Hematopoietic multipotent progenitor cell treated with erythropoietin and hydrocortisone succinate and interleukin-3 and kit ligand, for 4 days (in vitro differentiated cells): ENCODE measurements at regions not wholly inside any gene's neighbourhood (a gene's known extent, or its start where the extent isn't known, plus 50 kb on each side); places are given as distances from the start of the nearest gene placed in this dataset.
"Not testable (repeated sequence)": the region's sequence is repeated elsewhere in the genome, so short reads cannot be mapped to it uniquely, and the experiment has no call there.

Experiments used
- DNase-seq: peaks from one replicate; pipeline ENCODE4 v3.0.0-alpha.2; 2015

GRCh38 chr6:6749702-6750491 is 161.4 kb downstream of the LY86 start:
- peak; percentile 75 for DNase-seq

GRCh38 chr6:6750594-6751265 is 162.2 kb downstream of the LY86 start:
- DNase-seq = no peak

- DNase-seq = no peak
Measured at GRCh38 chr6:6751266-6751596, 162.7 kb downstream of the LY86 start.

GRCh38 chr6:6751619-6752023 is 163.1 kb downstream of the LY86 start:
- DNase-seq = peak; percentile 35

GRCh38 chr6:6752129-6752528 is 163.6 kb downstream of the LY86 start:
- no peak for DNase-seq

GRCh38 chr6:6753301-6753700 is 164.8 kb downstream of the LY86 start:
- no peak for DNase-seq

- DNase-seq = no peak
Measured at GRCh38 chr6:6756526-6756925, 168.0 kb downstream of the LY86 start.

GRCh38 chr6:6758546-6758914 is 170.0 kb downstream of the LY86 start:
- DNase-seq = no peak

GRCh38 chr6:6758915-6759654 is 170.6 kb downstream of the LY86 start:
- DNase-seq = peak; percentile 93

- DNase-seq = no peak
Measured at GRCh38 chr6:6760002-6760401, 171.5 kb downstream of the LY86 start.

- not testable (repeated sequence) for DNase-seq
Measured at GRCh38 chr6:6762566-6762965, 174.0 kb downstream of the LY86 start.

- no peak for DNase-seq
Measured at GRCh38 chr6:6764764-6765434, 176.4 kb downstream of the LY86 start.

GRCh38 chr6:6766230-6766905 is 177.8 kb downstream of the LY86 start:
- DNase-seq = no peak

- DNase-seq = no peak
Measured at GRCh38 chr6:6769466-6769865, 180.9 kb downstream of the LY86 start.

GRCh38 chr6:6771224-6771945 is 182.9 kb downstream of the LY86 start:
- DNase-seq = no peak

GRCh38 chr6:6771964-6772363 is 183.4 kb downstream of the LY86 start:
- DNase-seq = no peak

GRCh38 chr6:6772751-6773150 is 184.2 kb downstream of the LY86 start:
- DNase-seq = no peak

- no peak for DNase-seq
Measured at GRCh38 chr6:6775074-6775473, 186.6 kb downstream of the LY86 start.

- no peak for DNase-seq
Measured at GRCh38 chr6:6780231-6780630, 191.7 kb downstream of the LY86 start.

GRCh38 chr6:6781172-6781872 is 192.8 kb downstream of the LY86 start:
- DNase-seq = no peak

- no peak for DNase-seq
Measured at GRCh38 chr6:6781873-6782227, 193.3 kb downstream of the LY86 start.

- DNase-seq = no peak
Measured at GRCh38 chr6:6783721-6784120, 195.2 kb downstream of the LY86 start.
